HG03139 (cell line): ENCODE measurements at regions not wholly inside any gene's neighbourhood (a gene's known extent, or its start where the extent isn't known, plus 50 kb on each side); places are given as distances from the start of the nearest gene placed in this dataset.
"Not testable (repeated sequence)": the region's sequence is repeated elsewhere in the genome, so short reads cannot be mapped to it uniquely, and the experiment has no call there.

ENCODE experiments used
- ATAC-seq: cut with Tn5 transposase; IDR thresholded peaks from one replicate; pipeline ENCODE4 v1.9.1; 2021; ENCODE audit not compliant: unreplicated experiment

DNA sequence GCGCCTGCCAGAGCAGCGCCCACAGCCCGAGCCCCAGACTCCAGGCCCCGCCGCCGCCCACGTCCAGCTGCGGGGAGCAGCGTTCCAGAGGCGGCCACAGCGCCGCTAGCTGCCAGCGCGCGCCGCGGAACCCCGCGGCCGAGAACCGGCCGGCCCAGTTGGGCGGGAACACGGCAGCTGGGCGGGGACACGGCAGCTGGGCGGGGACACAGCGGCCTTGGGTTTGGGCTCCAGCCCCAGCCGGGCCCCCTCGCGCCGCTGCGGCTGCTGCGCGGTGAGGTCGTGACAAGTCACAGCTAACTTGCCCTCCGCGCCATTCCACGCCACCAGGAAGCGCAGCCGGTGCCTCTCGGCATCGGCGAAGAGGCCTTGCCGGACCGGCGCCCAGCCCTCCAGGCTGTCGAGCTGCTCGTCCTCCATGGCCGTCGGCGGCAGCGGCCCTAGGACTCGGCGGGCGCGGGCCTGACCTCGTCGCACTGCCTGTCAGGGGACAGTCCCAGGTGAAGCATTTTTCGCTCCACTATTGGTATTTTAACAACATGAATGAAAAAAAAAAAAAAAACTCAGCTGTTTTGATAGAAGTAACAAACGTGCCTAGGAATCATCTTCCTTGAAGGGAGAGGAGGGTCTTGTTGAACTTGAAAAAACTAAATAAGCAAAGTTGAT is 56.6 kb upstream of the GOLGA8N start:
- ATAC-seq = peak; percentile 80

DNA sequence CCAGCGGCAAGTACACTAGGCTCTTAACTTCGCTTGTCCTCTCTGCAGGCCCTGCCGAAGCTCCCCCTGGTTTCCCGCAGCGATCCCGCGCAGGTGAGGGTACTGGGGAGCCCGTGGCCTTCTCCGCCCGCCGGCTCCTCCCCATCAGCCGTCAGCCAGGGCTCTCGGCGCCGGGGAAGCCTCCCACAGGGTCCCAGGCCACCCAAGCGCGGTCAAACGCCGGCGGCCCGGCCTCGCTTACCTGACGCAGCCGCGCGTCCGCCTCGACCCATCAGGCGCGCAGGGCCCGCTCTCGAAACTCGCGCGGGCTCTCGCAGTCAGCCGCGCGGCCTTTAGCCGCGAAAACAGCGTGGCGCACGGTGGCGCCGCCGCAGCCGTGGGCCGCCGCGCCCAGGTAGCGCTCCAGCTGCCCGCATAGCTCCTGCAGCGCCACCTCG is 57.2 kb upstream of the GOLGA8N start:
- ATAC-seq = peak; percentile 25

DNA sequence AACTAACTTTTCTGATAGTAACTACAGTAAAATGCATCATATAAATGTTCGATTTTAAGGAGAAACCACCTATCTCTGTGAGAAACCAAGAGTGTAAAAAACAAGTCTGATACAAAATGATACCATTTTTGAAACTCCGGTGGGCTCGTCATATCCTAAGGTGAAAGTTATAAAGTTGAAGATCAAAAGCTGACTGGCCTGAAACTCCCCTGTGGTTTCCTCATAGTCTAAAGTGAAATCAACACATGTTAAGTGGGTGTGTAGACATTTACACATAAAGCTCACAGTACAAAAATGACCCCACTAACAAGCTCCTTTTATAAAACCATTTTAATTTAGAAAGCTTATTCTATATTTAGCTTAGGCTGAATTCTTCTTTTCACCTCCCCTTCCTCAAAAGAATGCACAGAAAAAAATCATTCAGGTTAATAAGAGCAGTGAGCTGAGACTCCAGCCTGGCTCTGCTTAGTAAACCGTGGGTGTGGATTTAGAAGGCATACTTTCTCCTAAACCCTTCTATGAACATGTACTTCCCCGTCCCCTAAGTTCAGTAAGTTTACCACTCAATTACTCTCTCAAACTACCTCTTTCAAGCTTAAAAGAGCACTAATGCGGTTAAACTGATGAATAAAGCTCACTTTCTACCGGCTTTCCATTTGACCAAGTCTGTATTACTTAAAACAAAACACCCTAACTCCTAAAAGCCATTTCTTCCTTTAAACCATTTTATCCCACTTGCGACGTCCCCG is 57.9 kb upstream of the GOLGA8N start:
- ATAC-seq = not testable (repeated sequence)

DNA sequence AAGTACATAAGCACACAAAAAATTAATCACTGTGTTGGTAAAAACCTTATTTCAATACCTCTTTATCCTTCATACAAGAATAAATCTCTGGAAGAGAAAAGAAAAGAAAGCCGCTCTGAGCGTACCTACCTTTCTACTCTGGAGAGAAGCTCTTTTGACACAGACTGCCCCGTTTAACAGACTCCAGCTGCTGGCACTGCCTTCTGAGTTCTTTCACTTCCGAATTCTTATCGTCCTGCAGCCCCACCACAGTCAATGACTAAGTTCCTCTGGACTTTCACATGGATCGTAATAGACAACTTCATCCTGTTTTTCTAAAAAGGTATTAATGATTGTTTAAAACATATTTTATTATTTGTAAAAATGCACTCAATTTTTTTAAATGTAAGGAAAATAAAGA is 67.5 kb upstream of the GOLGA8O start:
- ATAC-seq = not testable (repeated sequence)

DNA sequence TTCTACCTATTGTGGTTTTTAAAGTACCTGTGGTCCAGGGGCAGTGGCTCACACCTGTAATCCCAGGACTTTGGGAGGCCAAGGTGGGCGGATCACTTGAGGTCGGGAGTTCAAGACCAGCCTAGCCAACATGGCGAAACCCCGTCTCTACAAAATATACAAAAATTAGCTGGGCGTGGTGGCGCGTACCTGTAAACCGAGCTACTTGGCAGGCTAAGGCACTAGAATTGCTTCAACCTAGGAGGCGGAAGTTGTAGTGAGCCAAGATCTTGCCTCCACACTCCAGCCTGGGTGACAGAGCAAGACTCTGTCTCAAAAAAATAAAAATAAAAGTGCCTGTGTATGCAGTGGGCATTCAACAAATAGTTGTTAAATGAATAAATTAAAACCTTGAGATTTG is 67.0 kb upstream of the GOLGA8O start:
- not testable (repeated sequence) for ATAC-seq

DNA sequence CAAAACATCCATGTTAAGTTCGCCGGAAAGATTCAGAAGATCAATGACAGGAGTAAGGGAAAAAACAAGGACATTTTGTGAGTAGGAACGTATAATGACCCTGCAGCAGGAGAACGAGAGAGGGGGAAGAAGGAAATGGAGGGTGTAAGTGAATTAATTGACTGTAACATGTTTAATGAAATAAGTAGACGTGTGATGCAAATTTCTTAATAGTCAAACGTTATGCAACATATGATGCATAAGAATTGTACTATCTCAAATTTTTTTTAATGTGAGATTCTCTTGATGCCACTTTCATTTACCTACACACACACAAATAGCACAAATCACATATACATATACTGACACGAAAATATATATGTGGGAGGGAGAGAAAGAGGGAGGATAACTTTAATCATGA is 63.5 kb upstream of the GOLGA8O start:
- not testable (repeated sequence) for ATAC-seq

DNA sequence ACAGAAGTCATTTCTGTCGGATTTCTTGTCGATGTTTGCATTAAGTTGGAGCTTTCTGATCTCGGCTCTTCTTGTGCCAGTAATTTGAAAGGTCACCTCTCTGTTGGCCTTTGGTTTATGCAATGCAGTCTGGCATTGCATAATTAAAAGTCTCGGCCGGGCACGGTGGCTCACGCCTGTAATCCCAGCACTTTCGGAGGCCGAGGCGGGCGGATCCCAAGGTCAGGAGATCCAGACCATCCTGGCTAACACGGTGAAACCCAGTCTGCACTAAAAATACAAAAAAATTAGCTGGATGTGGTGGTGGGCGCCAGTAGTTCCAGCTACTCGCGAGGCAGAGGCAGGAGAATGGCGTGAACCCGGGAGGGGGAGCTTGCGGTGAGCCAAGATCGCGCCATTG is 62.6 kb upstream of the GOLGA8O start:
- not testable (repeated sequence) for ATAC-seq

DNA sequence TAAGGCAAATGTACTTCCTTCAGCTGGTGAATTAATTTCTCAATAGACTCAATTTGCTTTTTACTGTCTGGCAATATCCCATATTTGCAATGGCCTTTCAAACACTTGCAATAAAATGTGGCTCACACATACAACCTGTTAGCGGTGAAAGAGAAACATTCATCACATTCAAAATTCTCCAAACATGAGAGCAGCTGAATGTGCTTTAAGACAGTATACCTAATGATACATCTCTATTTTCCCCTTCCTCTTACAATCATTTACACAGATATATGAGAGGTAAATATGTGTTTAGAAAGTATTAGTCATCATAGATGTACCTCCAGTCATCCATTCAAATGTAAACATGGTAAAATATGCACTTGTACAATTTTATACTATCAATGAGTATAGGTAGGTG is 61.5 kb upstream of the GOLGA8O start:
- ATAC-seq = not testable (repeated sequence)

DNA sequence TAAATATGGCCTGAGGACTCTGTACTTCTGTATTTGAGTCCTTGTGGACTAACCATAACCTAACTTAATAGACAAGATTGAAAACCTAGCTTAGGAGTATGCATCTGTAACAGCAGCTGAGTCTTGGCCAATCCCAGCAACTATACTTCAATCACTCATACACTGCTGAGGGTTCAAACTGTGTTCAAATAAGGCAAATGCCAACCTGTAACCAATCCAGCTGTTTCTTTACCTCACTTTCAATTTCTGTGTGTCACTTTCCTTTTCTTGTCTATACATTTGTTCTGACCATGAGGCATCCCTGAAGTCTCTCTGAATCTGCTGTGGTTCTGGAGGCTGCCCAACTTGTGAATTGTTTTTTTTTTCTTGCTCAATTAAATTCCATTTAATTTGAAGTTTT is 57.9 kb upstream of the GOLGA8O start:
- not testable (repeated sequence) for ATAC-seq

DNA sequence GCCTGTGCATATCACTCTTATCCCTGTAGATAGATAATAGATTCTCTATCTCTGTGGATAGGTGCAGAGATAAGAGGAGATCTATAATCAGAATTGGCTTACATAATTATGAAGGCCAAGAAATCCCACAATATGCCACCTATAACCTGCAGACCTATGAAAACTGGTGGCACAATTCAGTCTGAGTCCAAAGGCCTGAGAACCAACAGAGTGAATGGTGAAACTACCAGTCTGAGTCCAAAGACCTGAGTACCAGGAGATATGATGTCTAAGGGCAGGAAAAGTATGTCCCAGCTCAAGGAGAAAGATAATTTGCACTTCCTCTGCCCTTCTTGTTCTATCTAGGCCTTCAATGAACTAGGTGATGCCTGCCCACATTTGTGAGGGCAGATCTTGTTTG is 54.6 kb upstream of the GOLGA8O start:
- not testable (repeated sequence) for ATAC-seq

DNA sequence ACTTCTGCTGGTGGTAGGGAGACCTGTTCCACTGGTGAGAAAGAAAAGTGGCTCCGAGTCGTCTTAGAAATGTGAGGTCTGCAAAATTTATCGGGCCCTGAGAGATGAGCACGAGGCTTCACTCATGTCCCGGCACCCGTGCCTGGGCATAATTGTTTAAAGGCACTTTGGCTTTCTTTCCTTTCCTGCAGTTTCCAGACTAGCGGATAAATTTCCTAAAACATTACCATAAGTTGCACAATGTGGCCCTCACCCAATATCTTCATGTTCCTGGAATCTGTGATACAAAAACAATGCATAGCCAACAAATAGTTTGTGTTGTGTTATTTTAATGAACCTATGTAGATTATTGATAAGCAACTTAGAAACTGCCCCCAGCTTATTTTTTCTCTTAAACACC is 52.6 kb upstream of the GOLGA8O start:
- ATAC-seq = not testable (repeated sequence)

DNA sequence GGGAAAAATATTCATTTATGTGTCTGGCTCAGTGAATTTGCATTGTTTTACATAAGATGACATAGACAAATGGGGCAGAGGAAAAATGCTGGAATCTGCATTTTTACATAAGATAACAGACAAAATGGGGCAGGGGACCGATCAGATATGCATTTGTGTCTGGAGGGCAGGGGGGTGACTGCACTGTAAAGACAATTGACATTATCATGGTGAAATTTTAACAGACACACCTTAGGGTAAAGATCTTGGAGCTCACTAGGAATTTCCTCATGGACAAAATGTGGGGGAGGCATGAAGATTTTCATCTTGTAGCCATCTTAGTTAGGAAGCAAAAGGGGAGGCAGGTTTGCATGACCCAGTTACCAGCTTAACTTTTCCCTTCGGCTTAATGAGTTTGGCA is 51.4 kb upstream of the GOLGA8O start:
- ATAC-seq = not testable (repeated sequence)

DNA sequence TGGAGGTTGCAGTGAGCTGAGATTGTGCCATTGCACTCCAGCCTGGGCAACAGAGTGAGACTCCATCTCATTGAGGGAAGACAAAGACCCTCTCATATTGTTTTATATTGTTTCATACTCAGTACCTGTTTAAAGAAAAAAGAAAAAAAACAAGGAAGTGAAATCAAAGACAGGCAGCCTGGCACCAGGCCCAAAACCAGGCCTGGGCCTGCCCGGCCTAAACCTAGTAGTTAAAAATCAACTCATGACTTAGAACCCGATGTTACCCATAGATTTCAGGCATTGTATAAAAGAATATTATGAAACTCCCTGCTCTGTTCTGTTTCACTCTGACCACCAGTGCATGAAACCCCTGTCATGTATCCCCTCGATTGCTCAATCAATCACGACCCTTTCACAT is 50.2 kb upstream of the GOLGA8O start:
- ATAC-seq = not testable (repeated sequence)
